Epidermal melanocyte (primary cell): ENCODE measurements at regions not wholly inside any gene's neighbourhood (a gene's known extent, or its start where the extent isn't known, plus 50 kb on each side); places are given as distances from the start of the nearest gene placed in this dataset.

Experiments
- DNase-seq: peaks from one replicate; pipeline ENCODE4 v3.0.0; 2011; ENCODE audit warnings: low spot score; ENCODE audit not compliant: insufficient read length

- DNase-seq, result no peak
Observed at GRCh38 chr12:58766513-58766870, 153.8 kb downstream of the LRIG3 start.

GRCh38 chr12:58767496-58767895, 152.8 kb downstream of the LRIG3 start:
- DNase-seq, result no peak

DNA sequence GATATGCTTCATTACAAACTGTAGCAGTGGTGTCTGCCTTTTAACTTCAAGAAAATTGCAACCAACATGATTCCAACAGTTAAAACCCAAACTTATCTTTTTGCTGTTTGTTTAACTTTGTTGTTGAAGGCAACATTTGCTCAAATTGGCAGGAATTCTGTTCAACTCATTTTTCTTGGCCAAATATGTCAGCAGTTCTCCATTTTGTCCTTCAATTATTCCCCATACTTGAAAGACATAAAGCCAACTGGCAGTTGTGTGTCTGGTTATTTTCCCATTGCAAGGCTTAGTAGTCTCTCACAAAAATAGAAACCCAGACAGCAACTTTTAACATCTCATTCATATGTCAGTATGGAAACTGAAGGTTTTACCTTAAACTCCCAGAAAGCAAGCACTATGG, 146.3 kb downstream of the LRIG3 start:
- no peak for DNase-seq

GRCh38 chr12:58774731-58775130, 145.6 kb downstream of the LRIG3 start:
- no peak for DNase-seq

DNA sequence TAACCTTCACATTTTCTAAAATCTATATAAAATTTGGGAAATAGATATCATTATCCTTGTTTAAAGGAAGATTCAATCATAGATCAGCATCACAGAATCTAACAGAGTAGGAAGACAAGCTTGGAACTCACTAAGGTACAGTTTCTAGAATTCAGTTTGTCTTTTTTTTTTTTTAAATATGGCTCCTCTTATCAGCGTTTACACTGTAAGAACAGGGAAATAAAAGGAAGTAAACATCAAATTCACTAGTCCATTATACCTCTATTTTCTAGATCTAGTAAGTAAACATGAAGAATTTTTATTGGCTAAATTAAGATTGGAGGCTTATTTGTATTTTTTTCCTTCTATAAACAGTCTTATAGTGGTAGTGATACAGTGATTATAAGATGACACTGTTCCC, 144.9 kb downstream of the LRIG3 start:
- no peak for DNase-seq

GRCh38 chr12:58776144-58776543, 144.2 kb downstream of the LRIG3 start:
- no peak for DNase-seq

- DNase-seq, result no peak
Observed at GRCh38 chr12:58777815-58778214, 142.5 kb downstream of the LRIG3 start.

DNA sequence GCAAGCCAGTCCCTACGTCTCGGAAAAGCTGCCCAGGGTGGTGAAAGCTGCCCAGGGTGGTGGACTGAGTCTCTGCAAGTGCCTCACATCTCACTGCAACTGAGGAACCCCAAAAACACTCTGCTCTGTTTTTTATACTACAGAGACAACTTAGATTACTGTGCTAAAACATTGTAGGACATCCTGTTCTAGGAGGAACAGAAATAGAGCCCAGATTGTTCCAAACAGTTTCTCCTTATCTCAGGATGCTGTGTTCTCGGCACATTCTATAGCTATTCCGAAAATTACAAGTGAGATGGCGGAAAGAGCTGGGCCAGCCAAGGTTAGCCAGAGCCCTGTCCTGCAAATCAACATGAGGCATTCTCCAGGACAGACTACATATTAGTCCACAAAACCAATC, 138.7 kb downstream of the LRIG3 start:
- no peak for DNase-seq

DNA sequence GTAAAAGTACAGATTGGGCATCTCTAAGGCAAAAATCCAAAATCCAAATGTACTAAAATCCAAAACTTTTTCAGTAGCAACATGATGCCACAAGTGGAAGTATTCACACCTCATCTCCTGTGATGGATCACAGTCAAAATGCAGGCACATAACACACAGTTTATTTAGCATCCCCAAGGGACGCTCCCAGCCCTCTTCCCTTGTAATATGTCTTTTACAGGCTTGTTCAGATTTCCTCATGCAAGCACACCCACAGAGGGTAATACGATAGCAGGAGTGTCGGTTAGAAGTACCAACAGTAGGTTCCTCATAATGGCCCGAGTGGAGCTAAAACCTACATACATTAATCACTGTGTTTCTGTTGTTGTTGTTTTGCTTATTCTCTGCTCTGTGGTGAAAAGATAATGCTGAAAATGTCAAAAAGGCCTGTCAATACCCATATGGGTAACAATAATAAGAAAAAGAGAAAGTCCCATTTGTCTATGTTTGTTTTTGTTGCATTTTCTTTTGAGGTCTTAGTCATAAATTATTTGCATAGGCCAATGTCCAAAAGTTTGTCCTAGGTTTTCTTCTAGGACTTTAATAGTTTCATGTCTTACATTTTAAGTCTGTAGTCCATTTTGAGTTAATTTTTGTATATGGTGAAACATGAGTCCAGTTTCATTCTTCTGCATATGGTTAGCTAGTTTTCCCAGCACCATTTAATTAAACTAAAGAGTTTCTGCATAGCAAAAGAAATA, 133.1 kb downstream of the LRIG3 start:
- DNase-seq, result no peak

DNA sequence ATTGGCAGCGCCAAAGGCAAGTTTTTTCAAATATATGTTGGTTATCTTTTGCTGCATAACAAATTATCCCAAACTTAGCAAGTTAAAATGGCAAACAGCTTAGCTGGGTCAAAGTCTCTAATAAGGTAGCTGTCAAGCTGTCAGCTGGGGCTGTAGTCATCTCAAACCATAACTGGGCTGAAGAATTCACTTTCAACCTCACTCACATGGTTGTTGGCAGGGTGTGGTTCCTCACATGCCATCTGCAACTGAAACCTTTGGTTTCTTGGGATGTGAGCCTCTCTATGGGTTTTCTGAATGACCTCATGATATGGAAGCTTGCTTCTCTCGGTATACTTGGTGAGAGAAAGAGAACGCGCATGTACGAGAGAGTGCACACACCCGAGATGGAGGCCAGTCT, 125.4 kb downstream of the LRIG3 start:
- DNase-seq, result no peak

- no peak for DNase-seq
Observed at GRCh38 chr12:58795825-58796224, 124.5 kb downstream of the LRIG3 start.

DNA sequence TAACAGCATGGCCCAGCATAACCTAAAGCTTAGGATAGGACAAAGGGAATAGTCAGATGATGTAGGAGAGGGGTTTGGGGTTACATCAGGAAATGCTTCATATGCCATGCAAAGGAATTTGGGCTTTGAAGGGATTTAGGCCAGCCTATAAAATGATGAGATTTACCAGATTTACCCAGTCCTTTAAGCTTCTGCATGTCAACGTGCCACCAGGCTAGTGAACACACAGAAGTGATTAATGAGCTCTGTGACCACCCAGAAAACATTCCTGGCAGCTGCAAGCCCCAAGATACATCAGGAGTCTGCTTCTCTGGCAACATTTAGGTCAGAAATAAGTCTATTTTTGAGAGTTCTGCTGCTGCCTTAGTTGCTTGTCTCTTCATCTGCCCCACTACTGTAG, 118.3 kb downstream of the LRIG3 start:
- DNase-seq, result no peak

GRCh38 chr12:58803908-58804307, 116.4 kb downstream of the LRIG3 start:
- no peak for DNase-seq

DNA sequence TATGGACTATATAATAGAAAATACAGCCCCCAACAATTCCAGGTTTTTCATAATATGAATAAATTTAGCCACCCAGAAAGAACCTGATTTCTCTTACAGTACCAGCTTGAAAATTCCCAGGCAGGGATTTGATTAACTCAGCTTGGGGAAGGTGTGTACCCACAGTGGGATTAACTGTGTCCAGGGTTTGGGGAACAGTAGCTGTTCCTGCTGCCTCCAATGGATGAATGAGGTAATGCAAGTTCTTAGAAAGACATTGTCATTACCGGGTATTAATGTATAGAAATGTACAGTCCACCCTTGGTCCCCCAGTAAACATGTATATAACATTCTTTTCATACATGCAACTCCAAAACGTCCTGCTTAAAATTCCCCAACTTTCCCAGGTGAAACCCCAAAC, 115.6 kb downstream of the LRIG3 start:
- DNase-seq, result no peak

- no peak for DNase-seq
Observed at GRCh38 chr12:58809064-58809607, 111.2 kb downstream of the LRIG3 start.

- DNase-seq, result no peak
Observed at GRCh38 chr12:58811346-58811745, 109.0 kb downstream of the LRIG3 start.

DNA sequence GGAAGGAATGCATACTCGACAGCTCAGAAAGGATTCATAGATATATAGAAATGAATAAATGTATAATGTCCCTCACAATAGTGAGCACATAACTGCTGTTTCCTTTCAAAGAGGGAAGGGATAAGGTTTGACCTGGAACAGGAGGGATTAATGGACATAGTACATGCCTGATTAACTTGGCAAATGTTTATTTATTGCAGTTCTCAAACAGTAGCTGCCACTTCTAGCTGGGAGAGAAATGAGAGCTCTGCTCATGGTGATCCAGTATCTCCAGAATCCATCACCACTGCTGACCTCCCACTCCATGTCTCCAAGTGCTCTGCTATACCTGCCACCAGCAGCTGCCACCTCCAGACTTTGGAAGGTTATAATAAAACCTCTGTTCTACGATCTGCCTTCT, 108.1 kb downstream of the LRIG3 start:
- DNase-seq, result no peak

DNA sequence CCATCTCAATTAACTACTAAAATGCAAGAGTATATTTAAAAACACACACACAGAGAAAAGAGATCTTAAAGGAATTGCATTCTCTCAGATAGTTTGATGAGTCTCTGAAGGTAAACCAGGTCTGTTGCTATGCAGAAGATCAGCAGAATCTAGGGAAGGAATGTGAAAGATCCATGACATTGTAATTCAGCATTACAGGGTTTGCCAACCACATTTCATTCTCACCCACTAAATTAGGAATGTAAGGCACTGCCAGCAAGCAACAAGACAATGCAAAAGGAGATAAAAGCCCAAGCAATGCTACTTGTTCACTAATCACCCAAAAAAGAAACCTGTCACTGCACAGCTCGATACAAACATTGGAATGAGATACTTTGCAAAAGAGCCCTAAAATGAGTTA, 106.3 kb downstream of the LRIG3 start:
- DNase-seq, result no peak

DNA sequence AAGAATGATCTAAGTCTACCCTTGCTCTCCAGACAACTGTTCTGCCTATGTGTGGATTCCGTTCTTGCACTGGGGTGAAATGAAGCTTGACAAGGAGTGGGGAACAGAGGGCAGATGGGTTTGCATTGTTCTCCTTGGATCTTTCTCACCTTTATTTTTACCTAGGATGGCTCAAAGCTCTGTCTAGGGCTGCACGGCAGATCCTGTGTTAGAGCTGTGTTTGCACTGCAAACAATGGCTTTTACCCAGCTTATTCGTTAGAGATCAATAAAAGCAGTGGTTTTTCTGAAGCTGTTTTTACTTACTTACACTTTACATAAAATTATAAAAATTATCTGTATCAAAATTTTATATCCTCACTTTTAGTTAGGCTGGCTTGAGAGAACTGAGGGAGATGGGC, 105.1 kb downstream of the LRIG3 start:
- no peak for DNase-seq

DNA sequence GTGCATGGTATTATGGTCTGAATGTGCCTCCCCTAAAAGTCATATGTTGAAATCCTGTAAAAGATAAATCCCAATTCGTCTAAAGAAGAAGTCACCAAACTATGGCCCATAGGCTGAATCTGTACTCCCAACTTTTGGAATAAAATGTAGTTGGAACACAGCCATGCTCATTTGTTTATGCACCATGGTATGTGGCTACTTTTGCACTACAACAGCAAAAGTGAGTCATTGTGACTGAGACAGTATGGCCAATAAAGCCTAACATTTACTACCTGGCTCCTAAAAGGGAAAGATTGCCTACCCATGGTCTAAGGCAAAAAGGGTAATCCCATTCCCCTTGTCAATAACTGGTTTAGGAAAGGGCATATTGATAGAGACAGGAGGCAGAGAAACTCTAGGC, 101.8 kb downstream of the LRIG3 start:
- no peak for DNase-seq

DNA sequence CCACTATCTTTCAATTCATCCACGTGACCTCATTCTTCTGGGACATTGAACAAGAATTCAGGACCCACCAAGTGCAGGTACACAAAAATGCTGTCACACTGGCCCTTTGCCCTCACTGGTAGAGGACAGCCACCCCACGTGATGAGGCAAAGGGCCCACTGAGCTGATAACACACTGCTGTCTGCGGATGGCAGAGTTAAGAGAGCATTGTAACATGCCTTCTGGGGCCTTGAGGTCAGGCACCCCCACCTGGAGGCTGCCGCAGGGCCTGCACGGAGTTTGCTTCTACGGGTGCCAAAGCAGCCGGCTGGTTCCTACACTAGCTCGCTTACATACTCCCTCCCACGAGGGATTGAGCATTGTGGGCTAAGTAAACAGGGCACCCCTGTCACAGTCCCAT, 101.0 kb downstream of the LRIG3 start:
- no peak for DNase-seq

GRCh38 chr12:58819985-58820384, 100.3 kb downstream of the LRIG3 start:
- no peak for DNase-seq
